Hepatocyte (in vitro differentiated cells): ENCODE measurements at regions not wholly inside any gene's neighbourhood (a gene's known extent, or its start where the extent isn't known, plus 50 kb on each side); places are given as distances from the start of the nearest gene placed in this dataset.

ENCODE experiments used
- EZH2 ChIP-seq: fragments of 200-600 bp; sonication (generic); IDR thresholded peaks from 2 replicates; pipeline ENCODE4 v1.6.1; 2016; ENCODE audit warnings: antibody characterized with exemption, mild to moderate bottlenecking, borderline replicate concordance
- EZH2phosphoT487 ChIP-seq: fragments of 200-600 bp; sonication (generic); IDR thresholded peaks from one replicate; pipeline ENCODE4 v1.6.1; 2018; ENCODE audit warnings: antibody characterized with exemption, mild to moderate bottlenecking, low read depth, moderate library complexity; ENCODE audit not compliant: unreplicated experiment, severe bottlenecking
- TF ChIP-seq, protein P1 (sequence below): fragments of 200-600 bp; sonication (generic); IDR thresholded peaks from 2 replicates; pipeline ENCODE4 v1.5.1; 2016; ENCODE audit warnings: antibody characterized with exemption, mild to moderate bottlenecking; ENCODE audit not compliant: poor library complexity

GRCh38 chr13:22265563-22265962 is 594.7 kb downstream of the FGF9 start:
- TF ChIP-seq, protein P1, sequence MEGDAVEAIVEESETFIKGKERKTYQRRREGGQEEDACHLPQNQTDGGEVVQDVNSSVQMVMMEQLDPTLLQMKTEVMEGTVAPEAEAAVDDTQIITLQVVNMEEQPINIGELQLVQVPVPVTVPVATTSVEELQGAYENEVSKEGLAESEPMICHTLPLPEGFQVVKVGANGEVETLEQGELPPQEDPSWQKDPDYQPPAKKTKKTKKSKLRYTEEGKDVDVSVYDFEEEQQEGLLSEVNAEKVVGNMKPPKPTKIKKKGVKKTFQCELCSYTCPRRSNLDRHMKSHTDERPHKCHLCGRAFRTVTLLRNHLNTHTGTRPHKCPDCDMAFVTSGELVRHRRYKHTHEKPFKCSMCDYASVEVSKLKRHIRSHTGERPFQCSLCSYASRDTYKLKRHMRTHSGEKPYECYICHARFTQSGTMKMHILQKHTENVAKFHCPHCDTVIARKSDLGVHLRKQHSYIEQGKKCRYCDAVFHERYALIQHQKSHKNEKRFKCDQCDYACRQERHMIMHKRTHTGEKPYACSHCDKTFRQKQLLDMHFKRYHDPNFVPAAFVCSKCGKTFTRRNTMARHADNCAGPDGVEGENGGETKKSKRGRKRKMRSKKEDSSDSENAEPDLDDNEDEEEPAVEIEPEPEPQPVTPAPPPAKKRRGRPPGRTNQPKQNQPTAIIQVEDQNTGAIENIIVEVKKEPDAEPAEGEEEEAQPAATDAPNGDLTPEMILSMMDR, result no peak
- no peak for TF ChIP-seq EZH2phosphoT487
- TF ChIP-seq EZH2, result no peak
